KMS-11 (cell line): ENCODE measurements at regions not wholly inside any gene's neighbourhood (a gene's known extent, or its start where the extent isn't known, plus 50 kb on each side); places are given as distances from the start of the nearest gene placed in this dataset.

Source experiments
- H2AFZ ChIP-seq: fragments of 200-600 bp; sonication (generic); 2 replicates; pipeline ENCODE4 v1.6.1; 2016; ENCODE audit warnings: antibody characterized with exemption, mixed run types, low read depth
- H3K27ac ChIP-seq: fragments of 200-600 bp; sonication (generic); 2 replicates; pipeline ENCODE4 v1.6.1; 2016; ENCODE audit warnings: mild to moderate bottlenecking, mixed run types
- H3K27me3 ChIP-seq: fragments of 200-600 bp; sonication (generic); 2 replicates; pipeline ENCODE4 v1.6.1; 2017; ENCODE audit warnings: mild to moderate bottlenecking, low read depth, mixed run types, moderate library complexity; ENCODE audit not compliant: insufficient read depth
- H3K36me3 ChIP-seq: fragments of 200-600 bp; sonication (generic); 2 replicates; pipeline ENCODE4 v1.6.1; 2017; ENCODE audit warnings: mild to moderate bottlenecking, mixed run types; ENCODE audit not compliant: insufficient read depth
- H3K4me1 ChIP-seq: fragments of 200-600 bp; sonication (generic); 2 replicates; pipeline ENCODE4 v1.6.1; 2016; ENCODE audit warnings: mild to moderate bottlenecking, low read depth, mixed run types; ENCODE audit not compliant: poor library complexity, severe bottlenecking
- H3K4me2 ChIP-seq: fragments of 200-600 bp; sonication (generic); 2 replicates; pipeline ENCODE4 v1.7.0; 2016; ENCODE audit warnings: mild to moderate bottlenecking, mixed run types
- H3K4me3 ChIP-seq: fragments of 200-600 bp; sonication (generic); IDR thresholded peaks from 2 replicates; pipeline ENCODE4 v1.6.1; 2017; ENCODE audit warnings: low read depth, low read length, mixed read lengths; ENCODE audit not compliant: insufficient read depth
- H3K79me2 ChIP-seq: fragments of 200-600 bp; sonication (generic); 2 replicates; pipeline ENCODE4 v1.6.1; 2016; ENCODE audit warnings: low read depth, mixed run types; ENCODE audit not compliant: insufficient read depth
- H3K9ac ChIP-seq: fragments of 200-600 bp; sonication (generic); 2 replicates; pipeline ENCODE4 v1.6.1; 2016; ENCODE audit warnings: mild to moderate bottlenecking, mixed run types
- H4K20me1 ChIP-seq: fragments of 200-600 bp; sonication (generic); 2 replicates; pipeline ENCODE4 v1.6.1; 2016; ENCODE audit warnings: mild to moderate bottlenecking, mixed run types; ENCODE audit not compliant: insufficient read depth
- CTCF ChIP-seq: fragments of 200-600 bp; sonication (generic); conservative IDR thresholded peaks from 2 replicates; pipeline ENCODE4 v1.6.1; 2017; ENCODE audit warnings: low read depth, mild to moderate bottlenecking, antibody characterized with exemption, low read length, moderate library complexity, mixed read lengths

DNA sequence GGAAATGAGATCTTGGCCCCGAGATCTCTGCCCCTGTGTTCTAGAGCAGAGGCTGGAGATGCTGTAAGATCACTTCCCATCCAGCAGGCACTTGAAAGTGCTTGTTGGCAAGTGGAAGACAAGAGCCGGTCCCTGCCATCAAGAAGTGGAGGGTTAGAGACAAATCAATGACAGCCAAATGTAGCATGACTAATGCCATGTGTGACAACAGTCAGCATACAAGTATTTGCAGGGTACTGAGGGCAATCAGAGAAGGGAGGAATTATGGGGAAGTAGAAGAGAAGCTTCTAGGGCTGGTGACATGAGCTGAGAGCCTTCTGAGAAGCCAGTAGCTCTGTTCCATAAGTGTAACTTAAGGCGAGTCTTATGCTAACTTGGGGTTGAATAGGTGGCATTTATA, 58.6 kb downstream of the TMEM17 start:
- H4K20me1 ChIP-seq, result no peaks in the 10 kb centered on the region

DNA sequence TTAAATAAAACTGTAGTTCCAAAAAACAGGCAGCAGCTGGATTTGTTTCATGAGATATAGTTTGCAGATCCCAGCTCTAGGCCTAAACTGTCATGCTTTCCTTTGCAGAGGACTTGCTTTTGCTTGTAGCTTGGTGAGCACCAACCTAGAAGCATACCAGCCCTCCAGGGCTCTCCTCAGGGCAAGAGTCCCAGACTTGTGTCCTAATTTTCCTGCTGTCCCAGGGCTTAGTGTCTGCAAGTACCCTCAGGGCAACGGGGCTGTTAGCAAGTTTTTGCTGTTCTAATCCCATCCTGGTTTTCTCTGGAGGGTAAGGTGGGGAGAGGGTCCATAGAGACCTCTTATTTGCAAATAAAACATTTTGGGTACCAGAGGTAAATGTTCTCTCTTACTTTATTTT, 59.5 kb downstream of the TMEM17 start:
- Histone ChIP-seq H3K4me2 (no peak overlapping the region), H3K4me3 (no peak overlapping the region), H4K20me1 (no peaks in the 10 kb centered on the region), H3K27me3 (no peaks in the 10 kb centered on the region), H3K27ac (no peak overlapping the region), H2AFZ (no peak overlapping the region), H3K9ac (no peak overlapping the region), H3K4me1 (no peaks in the 10 kb centered on the region), H3K79me2 (no peaks in the 10 kb centered on the region), H3K36me3 (no peaks in the 10 kb centered on the region)
- no peak for TF ChIP-seq CTCF

More for the DNA sequence above, 58.6 kb downstream of the TMEM17 start:
- no peak overlapping the region for H3K4me3 ChIP-seq
- H3K27me3 ChIP-seq, result no peaks in the 10 kb centered on the region
- no peak overlapping the region for H3K4me2 ChIP-seq
- no peak overlapping the region for H3K9ac ChIP-seq
- TF ChIP-seq CTCF, result no peak
- no peak overlapping the region for H3K27ac ChIP-seq
- no peaks in the 10 kb centered on the region for H3K79me2 ChIP-seq
- H3K4me1 ChIP-seq, result no peaks in the 10 kb centered on the region
- H3K36me3 ChIP-seq, result no peaks in the 10 kb centered on the region
- no peak overlapping the region for H2AFZ ChIP-seq

- Histone ChIP-seq H3K27me3 (no peaks in the 10 kb centered on the region), H3K36me3 (no peaks in the 10 kb centered on the region), H3K27ac (no peak overlapping the region), H3K79me2 (no peaks in the 10 kb centered on the region), H3K9ac (no peak overlapping the region), H3K4me2 (no peak overlapping the region), H2AFZ (no peak overlapping the region), H3K4me3 (no peak overlapping the region), H4K20me1 (no peaks in the 10 kb centered on the region), H3K4me1 (no peaks in the 10 kb centered on the region)
- no peak for TF ChIP-seq CTCF
Observed at GRCh38 chr2:62443886-62444285, 62.1 kb downstream of the TMEM17 start.

GRCh38 chr2:62443471-62443870, 62.5 kb downstream of the TMEM17 start:
- no peaks in the 10 kb centered on the region for H3K4me1 ChIP-seq
- TF ChIP-seq CTCF, result no peak
- no peak overlapping the region for H3K9ac ChIP-seq
- no peaks in the 10 kb centered on the region for H3K27me3 ChIP-seq
- H4K20me1 ChIP-seq, result no peaks in the 10 kb centered on the region
- no peak overlapping the region for H3K4me2 ChIP-seq
- H3K36me3 ChIP-seq, result no peaks in the 10 kb centered on the region
- no peak overlapping the region for H2AFZ ChIP-seq
- no peaks in the 10 kb centered on the region for H3K79me2 ChIP-seq
- H3K4me3 ChIP-seq, result no peak overlapping the region
- no peak overlapping the region for H3K27ac ChIP-seq

GRCh38 chr2:62441824-62442223, 64.2 kb downstream of the TMEM17 start:
- no peak overlapping the region for H3K27ac ChIP-seq
- no peak overlapping the region for H2AFZ ChIP-seq
- no peak for TF ChIP-seq CTCF
- H3K4me2 ChIP-seq, result no peak overlapping the region
- no peak overlapping the region for H3K9ac ChIP-seq
- no peak overlapping the region for H3K4me3 ChIP-seq
- no peaks in the 10 kb centered on the region for H3K4me1 ChIP-seq
- no peaks in the 10 kb centered on the region for H3K79me2 ChIP-seq
- H3K36me3 ChIP-seq, result no peaks in the 10 kb centered on the region
- H4K20me1 ChIP-seq, result no peaks in the 10 kb centered on the region
- H3K27me3 ChIP-seq, result no peaks in the 10 kb centered on the region
